Pons (tissue), 1 donor: ENCODE measurements at regions not wholly inside any gene's neighbourhood (a gene's known extent, or its start where the extent isn't known, plus 50 kb on each side); places are given as distances from the start of the nearest gene placed in this dataset.
A peak's percentile ranks its signal among the peaks of the same experiment; 100 is the strongest.

Source experiments
- DNase-seq: peaks from one replicate; pipeline ENCODE4 v3.0.0-alpha.2; 2016; ENCODE audit warnings: low spot score

DNA sequence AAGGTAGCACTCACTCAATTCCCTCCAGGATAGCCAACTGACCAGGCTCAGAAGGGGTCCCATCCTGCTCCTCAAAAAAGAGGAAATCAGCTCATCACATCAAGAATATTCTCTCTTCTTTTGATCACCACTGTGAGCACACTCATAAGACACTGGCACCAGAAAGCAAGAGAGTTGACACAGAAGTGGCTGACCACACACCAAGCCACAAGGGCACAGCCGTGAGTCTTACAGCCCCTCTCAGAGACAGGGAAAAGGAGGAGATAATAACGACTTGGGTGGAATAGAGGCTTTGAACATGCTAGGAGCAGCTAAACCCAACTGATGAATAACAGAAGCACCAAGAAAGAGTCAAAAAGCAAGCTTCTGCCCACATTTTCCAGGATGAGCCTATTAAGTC is 249.1 kb upstream of the PREP start:
- no peak for DNase-seq

DNA sequence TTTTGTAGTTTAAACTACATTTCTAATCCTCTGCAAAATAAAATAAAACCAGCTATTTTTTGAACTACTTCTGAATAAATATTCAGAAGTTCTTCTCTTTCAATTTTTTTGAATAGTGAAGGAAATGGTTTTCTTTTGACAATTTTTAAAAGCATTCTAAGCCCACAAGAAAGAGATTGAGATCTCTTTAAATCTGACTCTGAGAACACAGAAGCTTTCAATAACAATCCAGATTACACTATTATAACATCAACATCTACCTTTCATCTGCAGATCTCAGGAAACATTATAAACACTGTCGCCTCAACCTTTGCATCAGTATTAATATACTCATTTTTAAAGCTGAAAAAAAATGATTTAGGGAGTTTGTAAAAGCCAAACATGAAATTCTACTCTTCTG is 247.5 kb upstream of the PREP start:
- no peak for DNase-seq

DNA sequence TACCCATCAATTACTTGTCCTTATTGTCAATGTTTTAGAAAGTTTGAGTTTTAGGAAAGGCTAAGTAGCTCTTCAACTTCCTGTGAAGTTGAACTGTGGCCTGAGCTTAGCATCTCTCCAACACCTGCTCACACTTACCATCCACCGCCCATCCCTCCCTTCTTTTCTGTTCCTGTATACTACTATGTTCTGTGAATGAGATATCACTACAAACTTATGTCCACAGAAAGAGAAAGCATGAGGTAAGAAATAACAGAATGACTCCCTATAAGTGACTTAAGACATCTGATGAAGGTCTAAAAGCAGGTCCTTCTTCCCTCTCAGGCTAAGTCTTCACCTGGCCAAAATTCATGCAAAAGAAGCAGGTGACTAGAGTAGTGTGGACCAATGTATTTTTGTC is 246.3 kb upstream of the PREP start:
- DNase-seq, result no peak

DNA sequence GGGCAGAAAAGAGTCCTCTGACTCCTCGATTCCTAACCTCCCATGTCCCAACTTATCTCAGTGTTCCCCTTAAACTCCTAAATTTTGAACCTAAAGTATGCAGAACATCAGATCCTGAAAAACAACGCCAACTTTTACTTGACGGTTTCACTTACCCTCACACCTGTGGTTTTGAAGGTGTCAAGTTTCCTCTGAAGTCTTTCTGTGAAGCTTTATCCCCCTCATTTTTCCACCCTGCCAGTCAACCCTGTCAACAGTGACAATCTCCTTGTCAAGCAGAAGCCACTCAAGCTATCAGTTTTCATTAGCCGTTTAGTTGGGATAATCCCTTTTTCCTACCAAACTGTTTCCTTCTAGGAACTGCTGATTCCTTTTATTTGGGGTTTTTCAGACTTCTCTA is 245.4 kb upstream of the PREP start:
- DNase-seq, result no peak

DNA sequence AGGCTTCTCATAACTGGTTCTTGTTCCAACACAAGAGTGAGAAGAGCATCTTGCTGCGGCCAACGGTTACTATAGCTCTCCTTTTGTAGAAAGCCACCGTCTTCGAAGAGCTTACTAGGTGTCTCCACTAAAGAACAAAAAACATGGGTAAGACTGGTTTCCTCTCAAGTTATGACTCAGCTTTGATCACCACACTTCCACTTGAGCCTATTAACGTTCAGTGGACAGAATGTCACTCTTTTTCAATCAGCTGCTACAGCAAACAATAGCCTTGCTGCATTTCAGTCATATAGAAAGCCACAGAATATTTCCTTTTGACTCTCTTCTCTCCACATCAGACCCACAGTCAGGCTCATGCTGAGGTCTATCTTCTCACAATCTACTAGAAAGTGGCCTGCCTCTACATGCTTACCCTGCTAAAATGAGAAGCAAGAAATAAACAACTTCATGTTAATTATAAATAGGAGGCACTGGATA is 243.5 kb upstream of the PREP start:
- peak; percentile 2 for DNase-seq

DNA sequence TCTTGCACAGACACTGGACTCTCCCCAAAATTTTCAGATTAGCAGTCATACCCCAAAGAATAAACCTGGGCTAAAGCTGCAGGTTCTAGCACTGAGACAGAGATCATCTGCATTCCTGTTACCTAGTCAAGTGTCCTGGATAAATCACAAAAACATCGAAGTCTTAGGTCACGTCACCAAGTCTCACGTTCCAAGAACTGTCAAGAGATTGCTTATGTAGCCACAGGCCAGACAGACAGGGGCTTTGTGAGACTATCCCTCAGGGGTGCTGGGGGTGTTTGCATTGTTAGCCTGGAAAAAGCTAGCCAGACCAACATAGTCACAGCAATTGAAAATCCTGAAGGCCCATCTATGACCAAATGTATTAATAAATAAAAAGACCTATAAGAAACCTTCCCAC is 243.1 kb upstream of the PREP start:
- DNase-seq, result no peak

DNA sequence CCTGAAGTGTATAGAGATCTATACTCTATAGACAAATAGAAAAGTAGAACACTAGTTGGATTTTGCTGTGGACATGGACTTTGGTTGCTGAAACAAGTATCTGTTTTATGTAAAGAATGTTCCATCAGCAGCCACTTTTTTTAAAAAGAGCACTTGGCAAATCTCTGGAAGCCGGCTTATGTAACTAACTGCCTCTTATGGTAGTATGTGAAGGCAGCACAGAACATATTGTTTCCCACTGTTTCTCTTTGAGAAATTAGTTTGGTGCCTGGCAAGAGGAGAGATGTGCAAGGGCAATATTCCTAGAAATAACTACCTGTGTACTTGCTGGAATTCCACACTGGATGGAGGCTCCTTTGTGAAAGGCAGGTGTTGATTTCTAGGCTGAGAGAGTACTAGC is 242.3 kb upstream of the PREP start:
- DNase-seq, result no peak

DNA sequence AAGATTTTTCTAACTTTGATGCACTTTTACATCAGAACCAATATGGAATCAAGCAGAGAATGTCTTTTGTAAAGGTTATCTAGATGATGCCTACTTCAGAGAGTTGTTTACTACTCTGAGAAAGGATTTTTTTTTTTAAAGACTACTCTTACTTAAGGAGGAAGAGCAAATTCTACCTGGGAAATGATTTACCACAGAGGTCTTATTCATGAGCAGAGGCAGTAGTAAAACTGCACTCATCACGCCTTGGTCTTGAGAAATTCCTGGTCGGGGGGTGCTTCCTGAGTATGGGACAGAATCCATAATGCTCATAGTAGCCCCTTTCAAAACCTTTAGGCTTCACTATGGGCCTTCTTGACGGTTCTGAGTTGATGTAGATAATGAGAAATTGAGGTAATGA is 241.8 kb upstream of the PREP start:
- DNase-seq, result no peak

DNA sequence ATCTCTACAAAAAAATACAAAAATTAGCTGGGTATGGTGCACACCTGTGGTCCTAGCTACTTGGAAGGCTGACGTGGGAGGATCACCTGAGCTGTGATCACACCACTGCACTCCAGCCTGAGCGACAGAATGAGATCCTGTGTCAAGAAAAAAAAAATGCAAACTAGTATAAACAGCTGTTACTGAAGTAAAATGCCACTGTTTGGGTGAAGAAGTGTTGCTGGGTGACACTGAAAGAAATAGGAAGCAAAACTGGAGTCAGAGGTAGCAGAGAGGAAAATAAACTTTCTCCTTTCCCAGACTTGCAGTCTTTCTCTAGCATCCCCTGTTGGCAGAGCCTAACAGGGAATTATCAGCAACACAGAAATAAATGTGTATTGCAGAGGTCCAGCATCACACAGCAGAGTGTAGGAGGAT is 241.2 kb upstream of the PREP start:
- no peak for DNase-seq

DNA sequence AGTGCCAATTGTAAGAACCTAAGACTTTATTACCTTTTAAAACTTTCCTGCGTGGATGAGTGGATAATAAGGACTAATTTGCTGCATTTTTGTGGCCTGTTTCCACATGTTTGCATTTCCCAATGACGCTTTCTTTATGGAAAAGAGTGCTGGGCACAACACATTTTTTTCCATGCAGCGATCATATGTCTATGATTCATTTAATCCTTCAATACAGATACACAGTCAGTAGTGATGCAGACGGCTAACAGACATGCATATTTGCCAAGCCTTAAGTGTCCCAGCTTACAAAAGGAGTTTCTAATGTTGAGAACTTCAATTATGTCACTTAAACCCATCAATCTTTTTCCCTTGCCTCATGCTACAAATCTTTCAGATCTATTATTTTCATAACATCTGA is 239.8 kb upstream of the PREP start:
- no peak for DNase-seq

DNA sequence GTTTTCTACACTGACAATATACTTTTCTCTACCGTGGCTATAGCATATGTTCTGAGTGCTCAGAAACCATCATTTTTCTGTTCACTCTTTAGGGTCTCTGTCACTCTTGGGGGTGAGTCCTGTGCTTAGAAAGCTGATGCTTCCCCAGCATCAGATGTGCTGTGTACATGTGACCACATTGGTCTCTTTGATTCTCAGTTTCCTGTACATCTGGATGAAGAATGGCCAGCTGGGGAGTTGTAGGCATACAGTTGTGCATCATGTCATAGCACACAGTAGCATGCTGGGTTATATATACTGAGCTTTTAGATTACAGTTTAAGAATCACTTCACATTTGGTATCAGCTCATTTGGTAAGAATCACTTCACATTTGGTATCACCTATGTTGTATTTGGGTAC is 238.6 kb upstream of the PREP start:
- no peak for DNase-seq

DNA sequence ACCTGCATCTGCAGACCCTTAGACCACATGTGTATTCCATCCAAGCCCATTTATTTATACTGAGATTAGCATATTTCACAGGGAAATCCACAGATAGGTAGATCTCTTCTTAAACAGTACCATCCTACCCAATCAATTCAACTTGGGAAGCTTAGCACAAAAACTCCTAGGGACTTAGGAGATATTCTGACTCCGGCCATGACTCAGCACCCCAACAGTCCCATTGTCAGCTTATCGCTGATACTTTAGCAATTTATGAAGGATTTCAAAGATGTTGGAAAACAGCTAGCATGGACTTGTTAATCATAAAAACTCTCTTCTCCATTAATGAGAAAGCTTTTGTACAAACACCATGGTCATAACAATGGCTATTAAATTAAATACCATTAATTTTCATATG is 236.2 kb upstream of the PREP start:
- DNase-seq, result no peak

DNA sequence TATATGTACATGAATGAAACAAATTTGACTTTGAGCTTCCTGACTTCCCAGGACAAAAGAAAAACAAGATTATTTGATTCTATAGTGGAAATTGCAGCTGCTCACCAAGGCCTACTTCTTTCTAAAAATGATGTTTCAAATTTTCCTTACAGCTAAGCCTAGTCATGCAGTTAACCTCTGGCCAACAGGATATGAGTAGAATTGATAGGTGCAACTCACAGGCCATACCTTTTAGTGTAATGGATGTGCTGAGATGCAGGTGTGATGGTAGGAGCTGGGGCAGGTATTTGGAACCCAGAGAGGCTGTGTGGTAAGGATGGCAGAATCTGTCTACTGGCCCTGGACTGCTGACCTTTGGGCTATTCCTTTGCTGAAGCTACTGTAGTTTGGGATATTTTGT is 230.9 kb upstream of the PREP start:
- no peak for DNase-seq

DNA sequence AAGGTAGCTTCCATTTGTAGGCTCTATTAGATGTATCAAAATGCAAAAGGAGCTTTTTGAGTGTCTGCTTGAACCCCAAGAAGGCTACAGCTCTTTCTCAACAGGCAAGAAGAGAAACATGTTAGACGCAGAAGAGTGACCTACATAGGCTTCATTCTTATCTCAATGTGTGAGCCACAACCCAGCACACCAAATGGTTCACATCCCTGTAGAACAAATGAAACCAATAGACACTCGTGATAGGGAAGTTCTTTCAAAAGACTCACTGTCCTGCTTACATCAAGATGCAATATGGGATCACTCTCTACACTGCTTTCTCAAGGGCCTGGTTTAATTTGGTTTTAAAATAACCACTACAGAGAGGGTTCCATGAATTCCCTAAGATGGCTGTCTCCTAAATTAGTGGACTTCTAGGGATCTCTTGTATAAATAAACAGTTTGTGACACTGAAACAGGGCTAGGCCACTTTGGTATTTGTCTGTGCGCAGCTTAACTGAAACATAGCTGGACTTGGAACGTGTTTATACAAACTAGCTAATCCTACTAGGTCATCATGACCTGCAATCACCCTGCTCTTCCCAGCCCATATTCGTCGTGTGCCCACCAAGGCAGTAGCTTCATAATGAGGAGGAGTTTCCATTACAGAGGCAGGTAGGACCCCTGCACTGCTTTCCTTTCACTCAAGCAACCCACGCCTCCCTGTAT is 225.4 kb upstream of the PREP start:
- DNase-seq, result no peak

DNA sequence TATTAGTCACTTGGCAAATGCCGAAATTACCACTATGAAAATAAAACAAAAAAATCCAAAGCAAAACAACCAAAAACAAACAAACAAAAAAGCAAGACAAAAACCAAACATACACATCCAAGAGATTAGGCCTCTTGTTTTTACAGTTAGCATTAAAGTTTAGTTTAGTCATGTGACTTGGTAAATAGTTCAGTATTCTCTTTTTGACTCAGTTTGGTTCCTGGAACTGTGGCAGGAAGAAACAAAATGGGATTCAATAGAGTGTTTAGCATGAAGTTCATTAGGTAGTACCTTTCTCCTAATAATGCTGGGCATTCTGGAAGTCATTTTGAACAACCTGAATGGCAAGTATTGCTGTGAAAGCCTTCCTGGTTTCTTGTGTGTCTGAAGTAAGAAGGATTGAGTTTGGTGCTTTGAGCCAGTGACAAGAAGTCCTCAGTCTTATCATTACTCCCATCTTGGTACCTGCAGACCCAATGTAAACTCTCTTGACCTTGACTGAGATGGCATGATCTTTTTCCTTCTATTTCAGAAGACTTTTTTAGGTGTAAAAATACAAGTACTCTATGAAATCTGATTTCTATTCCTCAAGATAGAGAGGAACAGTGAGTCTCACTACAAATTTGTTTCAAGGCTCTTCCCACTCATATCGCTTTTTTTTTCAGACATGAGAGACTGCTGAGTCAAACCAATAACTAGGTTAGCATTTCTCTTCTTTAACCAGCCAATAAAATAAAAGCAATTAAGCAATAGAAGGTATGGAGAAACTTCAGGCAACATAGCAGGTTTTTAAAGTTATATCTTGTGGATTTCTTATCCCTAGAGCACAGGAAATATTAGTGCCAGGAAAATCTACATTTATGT is 223.6 kb upstream of the PREP start:
- no peak for DNase-seq

DNA sequence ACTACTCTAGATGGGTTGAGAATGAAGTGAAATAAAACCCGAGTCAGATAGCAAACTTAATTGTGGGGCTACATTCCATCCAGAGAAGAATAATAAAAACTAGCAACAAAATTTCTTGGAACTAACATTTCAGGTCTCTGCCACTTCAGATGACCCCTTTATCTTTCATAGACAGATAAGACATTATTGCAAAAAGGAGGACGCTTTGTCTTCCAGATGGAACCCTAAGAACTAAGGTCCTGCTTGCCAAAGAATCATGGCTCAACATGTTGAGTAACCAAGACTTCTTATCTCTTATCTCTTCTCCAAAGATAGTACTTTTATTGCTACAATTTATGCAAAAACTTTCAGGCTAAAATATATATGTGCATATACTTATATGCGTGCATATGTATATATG is 221.1 kb upstream of the PREP start:
- no peak for DNase-seq

DNA sequence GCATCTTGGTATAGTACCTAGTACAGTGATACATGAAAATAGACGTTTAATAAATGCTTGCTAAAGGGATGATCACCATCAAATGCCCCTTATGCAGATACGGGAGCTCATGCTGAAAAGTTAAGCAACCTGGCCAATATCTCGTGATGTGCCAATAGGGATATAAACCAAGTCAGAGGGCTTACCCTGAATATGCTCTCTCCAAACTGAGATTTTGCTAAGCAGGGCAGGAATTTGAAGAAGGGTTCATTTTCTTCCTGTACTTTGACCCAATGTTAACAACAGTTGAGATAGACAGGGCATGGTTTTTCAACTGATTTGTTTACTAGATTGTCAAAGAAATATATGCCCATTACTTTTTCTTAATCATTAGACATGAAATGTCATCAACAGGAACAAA is 219.3 kb upstream of the PREP start:
- no peak for DNase-seq

DNA sequence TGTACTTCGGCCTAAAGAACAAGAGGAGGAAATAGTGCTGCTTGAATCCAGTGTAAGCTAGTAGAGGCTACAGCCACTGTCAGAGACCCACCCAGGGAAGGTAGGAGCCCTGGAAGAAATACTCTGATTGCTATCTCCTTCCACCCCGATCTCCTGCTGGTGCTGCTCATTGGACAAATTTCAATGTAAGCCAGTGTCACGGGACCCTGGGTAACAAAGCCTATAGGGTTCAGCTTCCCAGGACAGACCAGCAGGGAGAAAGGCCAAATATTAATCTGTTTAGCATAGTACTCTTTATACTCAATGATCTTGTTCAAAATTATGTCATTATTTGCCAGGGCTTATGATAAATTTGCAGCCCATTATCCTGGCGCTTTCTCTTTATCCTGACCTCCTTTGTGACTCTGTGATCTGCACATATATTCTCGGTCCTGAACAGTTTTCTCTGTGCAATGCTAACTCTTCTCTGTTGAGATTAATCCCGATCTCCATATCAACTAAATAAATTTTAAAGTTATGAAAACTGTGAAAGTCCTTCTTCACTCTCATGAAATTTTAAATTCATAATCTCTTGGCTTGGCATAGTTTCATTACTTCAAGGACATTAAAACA is 218.8 kb upstream of the PREP start:
- no peak for DNase-seq

DNA sequence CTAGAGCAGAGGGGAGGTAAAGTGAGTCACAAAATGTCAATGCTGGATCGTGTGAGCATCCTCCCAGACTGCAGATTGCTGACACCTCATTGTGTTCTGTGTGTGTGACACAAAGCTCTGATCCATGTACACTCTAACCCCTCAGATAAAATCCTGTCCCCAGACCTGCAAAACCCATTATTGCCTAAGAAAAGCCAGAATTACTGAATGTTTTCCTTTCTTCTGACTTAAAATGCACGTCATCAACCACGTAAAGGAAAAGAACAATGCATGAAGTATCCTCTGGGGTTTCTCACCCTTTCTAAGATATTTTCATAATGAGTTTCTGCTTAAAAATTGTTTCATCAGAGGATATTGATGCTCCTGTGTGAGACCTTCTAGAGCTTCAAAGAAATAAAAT is 218.0 kb upstream of the PREP start:
- no peak for DNase-seq

DNA sequence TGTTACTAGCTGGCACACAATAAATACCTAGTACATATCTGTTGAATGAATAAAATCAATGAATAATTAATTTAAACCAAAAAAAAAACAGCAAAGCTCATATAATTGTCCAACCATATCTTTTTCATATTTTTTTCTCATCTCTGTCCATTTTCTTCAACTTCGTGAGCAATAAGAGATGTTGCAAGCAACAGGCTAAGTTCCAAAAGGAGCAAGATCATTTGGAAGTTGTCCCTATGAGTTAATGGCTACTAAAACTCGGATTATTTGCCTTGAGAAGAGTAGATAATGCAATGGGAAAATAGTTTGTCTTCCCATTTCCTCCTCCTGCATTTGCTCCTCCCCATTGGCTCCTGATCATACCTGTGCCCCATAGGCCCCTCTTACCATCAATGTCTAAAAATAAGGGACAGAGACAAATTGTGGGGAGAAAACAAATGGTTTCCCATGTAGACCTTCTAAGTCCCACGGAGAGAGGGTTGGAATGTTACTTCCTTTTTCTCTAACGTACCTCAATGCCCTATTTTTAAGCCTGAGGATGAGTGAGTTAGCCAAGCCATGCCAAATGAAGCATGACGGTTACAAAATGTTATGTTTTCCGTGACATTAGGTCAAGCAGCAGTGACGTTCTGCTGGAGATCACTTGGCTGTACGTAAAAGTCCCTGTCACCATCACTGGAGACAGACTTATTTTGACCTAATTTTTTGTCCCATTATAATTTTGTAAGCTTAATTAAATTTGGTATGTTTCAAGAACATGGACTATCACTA is 217.3 kb upstream of the PREP start:
- no peak for DNase-seq

DNA sequence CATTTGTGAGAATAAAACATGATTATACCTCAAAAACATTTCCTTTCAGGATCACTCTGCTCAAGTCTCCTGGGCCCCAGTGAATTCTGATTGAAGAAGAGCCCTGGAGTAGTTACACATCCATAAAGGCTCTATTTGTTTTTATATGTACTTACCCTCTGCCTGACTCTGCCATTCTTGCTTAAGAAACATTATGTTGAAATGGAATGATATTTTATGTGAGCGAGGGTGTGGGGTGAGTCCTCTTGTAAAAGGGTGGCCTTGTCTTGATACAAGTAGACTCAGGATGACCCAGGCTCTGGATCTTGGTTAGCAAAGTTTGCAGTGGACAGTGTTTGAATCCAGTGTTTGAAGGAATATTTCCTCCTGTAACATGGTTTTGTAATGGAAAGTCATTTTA is 215.4 kb upstream of the PREP start:
- DNase-seq, result no peak

DNA sequence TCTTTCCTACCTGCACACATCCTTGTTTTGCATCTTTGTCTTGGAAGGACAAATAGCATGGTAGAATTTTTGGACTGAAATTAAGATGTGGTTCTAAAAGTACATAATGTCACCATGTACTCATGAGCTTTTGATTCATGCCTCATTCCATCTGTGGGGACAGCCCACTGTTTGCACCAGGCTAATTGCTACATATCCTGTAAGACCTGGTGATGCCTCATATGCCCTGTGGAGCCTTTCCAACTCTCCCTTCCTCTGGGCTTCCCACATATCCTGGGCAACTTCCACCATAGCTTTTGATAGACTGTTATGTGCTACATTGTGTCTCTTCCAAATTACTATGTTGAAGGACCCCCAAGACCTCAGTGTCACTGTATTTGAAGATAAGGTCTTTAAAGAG is 213.6 kb upstream of the PREP start:
- no peak for DNase-seq
